ENCODE measurements at regions not wholly inside any gene's neighbourhood (a gene's known extent, or its start where the extent isn't known, plus 50 kb on each side); places are given as distances from the start of the nearest gene placed in this dataset.

DNA sequence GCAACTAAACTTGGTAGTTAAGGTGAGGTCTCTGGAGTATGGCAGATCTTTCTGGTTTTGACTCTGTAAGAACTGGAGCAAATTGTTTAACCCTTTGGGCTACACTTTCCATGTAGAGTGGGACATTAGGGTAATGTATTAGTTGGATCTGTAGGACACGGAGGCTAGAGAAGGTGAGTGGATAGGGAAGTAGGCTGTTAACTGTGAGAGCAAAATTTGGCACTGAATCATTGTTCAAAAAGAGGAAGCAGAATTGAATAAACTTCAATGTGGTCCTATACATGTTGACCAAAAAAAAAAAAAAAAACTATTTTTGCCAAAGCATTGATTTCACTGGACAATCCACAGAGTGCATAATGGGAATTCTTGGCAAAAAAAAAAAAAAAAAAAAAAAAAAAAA lies 370.2 kb upstream of the CHORDC1 start:
- POLR2A ChIA-PET = no interaction called here
- DNase-seq (ENCODE audit: low read depth, low spot score) (no peak), ATAC-seq (no peak)
- in situ Hi-C loops (cut with HindIII; ENCODE audit: low pct_unique_long_range_greater_than_20kb, low sequenced_read_pairs) = no loop called here
- H3K9me3 ChIP-seq (ENCODE audit: control insufficient read depth, insufficient read depth, low read depth, low read length) = no peaks in the 10 kb centered on the region
- intact Hi-C loops (cut with micrococcal nuclease; ENCODE audit: unreplicated experiment) = no loop called here
- no peak overlapping the region for H3K4me3 ChIP-seq (ENCODE audit: low read depth in 2 of 2, low read length in 2 of 2)
- no peaks in the 10 kb centered on the region for H3K36me3 ChIP-seq (ENCODE audit: control insufficient read depth, insufficient read depth, low read length)
- no TSS peak for BruUV-seq (replicated peaks)
- H3K4me1 ChIP-seq (ENCODE audit: control insufficient read depth, insufficient read depth, low read length) = no peaks in the 10 kb centered on the region
- no peak overlapping the region for H3K27ac ChIP-seq (ENCODE audit: low read length)
- CTCF ChIA-PET = no interaction called here
- no peaks in the 10 kb centered on the region for H3K27me3 ChIP-seq (ENCODE audit: control insufficient read depth, insufficient read depth, low read length)
- TF ChIP-seq POLR2AphosphoS5 (IDR thresholded peaks at IDR 0.05; ENCODE audit: low read depth, low read length) (no peak), TCF7L2 (IDR thresholded peaks at IDR 0.05; ENCODE audit: low read depth, low read length) (no peak), SIN3A (IDR thresholded peaks at IDR 0.05; ENCODE audit: borderline replicate concordance, insufficient read depth, low read depth, low read length) (no peak)
- TF ChIP-seq, protein P1, sequence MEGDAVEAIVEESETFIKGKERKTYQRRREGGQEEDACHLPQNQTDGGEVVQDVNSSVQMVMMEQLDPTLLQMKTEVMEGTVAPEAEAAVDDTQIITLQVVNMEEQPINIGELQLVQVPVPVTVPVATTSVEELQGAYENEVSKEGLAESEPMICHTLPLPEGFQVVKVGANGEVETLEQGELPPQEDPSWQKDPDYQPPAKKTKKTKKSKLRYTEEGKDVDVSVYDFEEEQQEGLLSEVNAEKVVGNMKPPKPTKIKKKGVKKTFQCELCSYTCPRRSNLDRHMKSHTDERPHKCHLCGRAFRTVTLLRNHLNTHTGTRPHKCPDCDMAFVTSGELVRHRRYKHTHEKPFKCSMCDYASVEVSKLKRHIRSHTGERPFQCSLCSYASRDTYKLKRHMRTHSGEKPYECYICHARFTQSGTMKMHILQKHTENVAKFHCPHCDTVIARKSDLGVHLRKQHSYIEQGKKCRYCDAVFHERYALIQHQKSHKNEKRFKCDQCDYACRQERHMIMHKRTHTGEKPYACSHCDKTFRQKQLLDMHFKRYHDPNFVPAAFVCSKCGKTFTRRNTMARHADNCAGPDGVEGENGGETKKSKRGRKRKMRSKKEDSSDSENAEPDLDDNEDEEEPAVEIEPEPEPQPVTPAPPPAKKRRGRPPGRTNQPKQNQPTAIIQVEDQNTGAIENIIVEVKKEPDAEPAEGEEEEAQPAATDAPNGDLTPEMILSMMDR (IDR thresholded peaks at IDR 0.05) = no peak
- TF ChIP-seq, protein P2, sequence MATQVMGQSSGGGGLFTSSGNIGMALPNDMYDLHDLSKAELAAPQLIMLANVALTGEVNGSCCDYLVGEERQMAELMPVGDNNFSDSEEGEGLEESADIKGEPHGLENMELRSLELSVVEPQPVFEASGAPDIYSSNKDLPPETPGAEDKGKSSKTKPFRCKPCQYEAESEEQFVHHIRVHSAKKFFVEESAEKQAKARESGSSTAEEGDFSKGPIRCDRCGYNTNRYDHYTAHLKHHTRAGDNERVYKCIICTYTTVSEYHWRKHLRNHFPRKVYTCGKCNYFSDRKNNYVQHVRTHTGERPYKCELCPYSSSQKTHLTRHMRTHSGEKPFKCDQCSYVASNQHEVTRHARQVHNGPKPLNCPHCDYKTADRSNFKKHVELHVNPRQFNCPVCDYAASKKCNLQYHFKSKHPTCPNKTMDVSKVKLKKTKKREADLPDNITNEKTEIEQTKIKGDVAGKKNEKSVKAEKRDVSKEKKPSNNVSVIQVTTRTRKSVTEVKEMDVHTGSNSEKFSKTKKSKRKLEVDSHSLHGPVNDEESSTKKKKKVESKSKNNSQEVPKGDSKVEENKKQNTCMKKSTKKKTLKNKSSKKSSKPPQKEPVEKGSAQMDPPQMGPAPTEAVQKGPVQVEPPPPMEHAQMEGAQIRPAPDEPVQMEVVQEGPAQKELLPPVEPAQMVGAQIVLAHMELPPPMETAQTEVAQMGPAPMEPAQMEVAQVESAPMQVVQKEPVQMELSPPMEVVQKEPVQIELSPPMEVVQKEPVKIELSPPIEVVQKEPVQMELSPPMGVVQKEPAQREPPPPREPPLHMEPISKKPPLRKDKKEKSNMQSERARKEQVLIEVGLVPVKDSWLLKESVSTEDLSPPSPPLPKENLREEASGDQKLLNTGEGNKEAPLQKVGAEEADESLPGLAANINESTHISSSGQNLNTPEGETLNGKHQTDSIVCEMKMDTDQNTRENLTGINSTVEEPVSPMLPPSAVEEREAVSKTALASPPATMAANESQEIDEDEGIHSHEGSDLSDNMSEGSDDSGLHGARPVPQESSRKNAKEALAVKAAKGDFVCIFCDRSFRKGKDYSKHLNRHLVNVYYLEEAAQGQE (IDR thresholded peaks at IDR 0.05; ENCODE audit: insufficient read depth in 1 of 2, low read depth in 2 of 2, low read length in 1 of 2) = no peak

DNA sequence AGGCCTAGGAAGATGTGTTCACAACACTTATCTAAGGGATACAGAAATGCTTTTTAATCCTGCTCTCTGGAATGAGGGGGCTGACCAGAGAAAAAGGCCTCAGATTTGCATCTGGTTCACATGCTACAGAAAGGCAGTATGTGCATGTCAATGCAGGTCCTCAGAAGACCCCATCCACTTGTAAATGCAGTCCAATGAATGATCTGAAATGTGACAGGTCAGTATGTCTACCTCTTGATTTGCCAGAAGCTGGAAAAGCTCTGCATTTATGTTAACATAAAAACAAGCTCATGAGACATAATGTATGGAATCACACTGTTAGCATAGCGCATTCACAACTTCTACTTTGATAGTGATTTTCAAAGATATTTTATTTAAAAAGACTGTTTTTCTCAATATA lies 367.4 kb upstream of the CHORDC1 start:
- TF ChIP-seq SIN3A (IDR thresholded peaks at IDR 0.05; ENCODE audit: borderline replicate concordance, insufficient read depth, low read depth, low read length) = no peak
- no peak for TF ChIP-seq POLR2AphosphoS5 (IDR thresholded peaks at IDR 0.05; ENCODE audit: low read depth, low read length)
- TF ChIP-seq, protein P2 (IDR thresholded peaks at IDR 0.05; ENCODE audit: insufficient read depth in 1 of 2, low read depth in 2 of 2, low read length in 1 of 2) = no peak
- TF ChIP-seq TCF7L2 (IDR thresholded peaks at IDR 0.05; ENCODE audit: low read depth, low read length) = no peak
- TF ChIP-seq, protein P1 (IDR thresholded peaks at IDR 0.05) = no peak
- in situ Hi-C loops (cut with HindIII; ENCODE audit: low pct_unique_long_range_greater_than_20kb, low sequenced_read_pairs) = no loop called here
- no peak overlapping the region for H3K4me3 ChIP-seq (ENCODE audit: low read depth in 2 of 2, low read length in 2 of 2)
- ATAC-seq (no peak), DNase-seq (ENCODE audit: low read depth, low spot score) (no peak)
- no peaks in the 10 kb centered on the region for H3K27me3 ChIP-seq (ENCODE audit: control insufficient read depth, insufficient read depth, low read length)
- intact Hi-C loops (cut with micrococcal nuclease; ENCODE audit: unreplicated experiment) = no loop called here
- no TSS peak for BruUV-seq (replicated peaks)
- ChIA-PET CTCF (no interaction called here), POLR2A (no interaction called here)
- no peaks in the 10 kb centered on the region for H3K4me1 ChIP-seq (ENCODE audit: control insufficient read depth, insufficient read depth, low read length)
- H3K36me3 ChIP-seq (ENCODE audit: control insufficient read depth, insufficient read depth, low read length) = no peaks in the 10 kb centered on the region
- no peaks in the 10 kb centered on the region for H3K9me3 ChIP-seq (ENCODE audit: control insufficient read depth, insufficient read depth, low read depth, low read length)
- H3K27ac ChIP-seq (ENCODE audit: low read length) = no peak overlapping the region
